ENCODE measurements at regions not wholly inside any gene's neighbourhood (a gene's known extent, or its start where the extent isn't known, plus 50 kb on each side); places are given as distances from the start of the nearest gene placed in this dataset.

GRCh38 chr4:156547891-156548290 lies 423.7 kb downstream of the PDGFC start:
- no peak for DNase-seq
- Mint-ChIP-seq H3K4me3 (no peak overlapping the region), H3K9me3 (peaks cover 4% of the 10 kb centered on the region), H3K36me3 (ENCODE audit: low read depth) (no peaks in the 10 kb centered on the region), H3K4me1 (ENCODE audit: low read depth) (no peaks in the 10 kb centered on the region), H3K27ac (no peak overlapping the region), H3K27me3 (no peaks in the 10 kb centered on the region)
- intact Hi-C loops (cut with micrococcal nuclease): no loop called here
- TF ChIP-seq, protein P1, sequence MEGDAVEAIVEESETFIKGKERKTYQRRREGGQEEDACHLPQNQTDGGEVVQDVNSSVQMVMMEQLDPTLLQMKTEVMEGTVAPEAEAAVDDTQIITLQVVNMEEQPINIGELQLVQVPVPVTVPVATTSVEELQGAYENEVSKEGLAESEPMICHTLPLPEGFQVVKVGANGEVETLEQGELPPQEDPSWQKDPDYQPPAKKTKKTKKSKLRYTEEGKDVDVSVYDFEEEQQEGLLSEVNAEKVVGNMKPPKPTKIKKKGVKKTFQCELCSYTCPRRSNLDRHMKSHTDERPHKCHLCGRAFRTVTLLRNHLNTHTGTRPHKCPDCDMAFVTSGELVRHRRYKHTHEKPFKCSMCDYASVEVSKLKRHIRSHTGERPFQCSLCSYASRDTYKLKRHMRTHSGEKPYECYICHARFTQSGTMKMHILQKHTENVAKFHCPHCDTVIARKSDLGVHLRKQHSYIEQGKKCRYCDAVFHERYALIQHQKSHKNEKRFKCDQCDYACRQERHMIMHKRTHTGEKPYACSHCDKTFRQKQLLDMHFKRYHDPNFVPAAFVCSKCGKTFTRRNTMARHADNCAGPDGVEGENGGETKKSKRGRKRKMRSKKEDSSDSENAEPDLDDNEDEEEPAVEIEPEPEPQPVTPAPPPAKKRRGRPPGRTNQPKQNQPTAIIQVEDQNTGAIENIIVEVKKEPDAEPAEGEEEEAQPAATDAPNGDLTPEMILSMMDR (IDR thresholded peaks at IDR 0.05): no peak
- no peak for ATAC-seq
- CTCF ChIA-PET: no interaction called here
- POLR2A ChIA-PET: no interaction called here

- Mint-ChIP-seq H3K36me3 (ENCODE audit: low read depth) (no peaks in the 10 kb centered on the region), H3K4me1 (ENCODE audit: low read depth) (no peaks in the 10 kb centered on the region), H3K27ac (no peak overlapping the region), H3K27me3 (no peaks in the 10 kb centered on the region), H3K4me3 (no peak overlapping the region), H3K9me3 (peaks cover 7% of the 10 kb centered on the region)
- ChIA-PET POLR2A (no interaction called here), CTCF (no interaction called here)
- intact Hi-C loops (cut with micrococcal nuclease): no loop called here
- TF ChIP-seq, protein P1 (IDR thresholded peaks at IDR 0.05): no peak
- no peak for DNase-seq
- no peak for ATAC-seq
These were observed 424.2 kb downstream of the PDGFC start for GRCh38 chr4:156547439-156547838.

GRCh38 chr4:156545003-156545785 lies 426.4 kb downstream of the PDGFC start:
- no peaks in the 10 kb centered on the region for H3K27me3 Mint-ChIP-seq

DNA sequence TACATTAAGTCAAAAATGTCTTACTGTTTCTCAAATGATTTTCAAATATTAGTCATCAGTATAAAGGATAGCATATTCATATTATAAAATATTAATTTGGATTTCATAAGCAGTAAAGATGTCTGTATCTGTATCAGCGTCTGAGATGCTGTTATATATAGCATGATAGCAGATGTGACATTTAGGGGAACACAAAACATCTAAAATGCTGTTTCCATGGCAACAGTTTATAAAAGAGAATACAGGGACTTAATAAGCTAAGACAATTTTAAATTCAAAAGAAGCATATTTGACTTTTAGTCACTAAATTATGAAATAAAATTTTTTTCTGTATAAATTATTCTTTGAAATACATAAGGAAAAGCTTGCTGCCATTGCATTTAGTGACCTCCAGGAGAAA lies 432.2 kb downstream of the PDGFC start:
- DNase-seq (no peak), ATAC-seq (no peak)
- Mint-ChIP-seq H3K4me3 (no peak overlapping the region), H3K27ac (no peak overlapping the region), H3K27me3 (no peaks in the 10 kb centered on the region), H3K9me3 (peaks cover 3% of the 10 kb centered on the region), H3K4me1 (ENCODE audit: low read depth) (no peaks in the 10 kb centered on the region), H3K36me3 (ENCODE audit: low read depth) (no peaks in the 10 kb centered on the region)
- CTCF ChIA-PET: no interaction called here
- intact Hi-C loops (cut with micrococcal nuclease): no loop called here
- TF ChIP-seq, protein P1 (IDR thresholded peaks at IDR 0.05): no peak
- POLR2A ChIA-PET: no interaction called here

More at GRCh38 chr4:156545003-156545785, 426.4 kb downstream of the PDGFC start:
- DNase-seq: no peak
- no peaks in the 10 kb centered on the region for H3K36me3 Mint-ChIP-seq (ENCODE audit: low read depth)
- TF ChIP-seq, protein P1 (IDR thresholded peaks at IDR 0.05): no peak
- no peak for ATAC-seq
- no peak overlapping the region for H3K27ac Mint-ChIP-seq
- H3K4me1 Mint-ChIP-seq (ENCODE audit: low read depth): no peaks in the 10 kb centered on the region
- ChIA-PET CTCF (no interaction called here), POLR2A (no interaction called here)
- no peak overlapping the region for H3K4me3 Mint-ChIP-seq
- H3K9me3 Mint-ChIP-seq: peaks cover 3% of the 10 kb centered on the region
- intact Hi-C loops (cut with micrococcal nuclease): no loop called here

DNA sequence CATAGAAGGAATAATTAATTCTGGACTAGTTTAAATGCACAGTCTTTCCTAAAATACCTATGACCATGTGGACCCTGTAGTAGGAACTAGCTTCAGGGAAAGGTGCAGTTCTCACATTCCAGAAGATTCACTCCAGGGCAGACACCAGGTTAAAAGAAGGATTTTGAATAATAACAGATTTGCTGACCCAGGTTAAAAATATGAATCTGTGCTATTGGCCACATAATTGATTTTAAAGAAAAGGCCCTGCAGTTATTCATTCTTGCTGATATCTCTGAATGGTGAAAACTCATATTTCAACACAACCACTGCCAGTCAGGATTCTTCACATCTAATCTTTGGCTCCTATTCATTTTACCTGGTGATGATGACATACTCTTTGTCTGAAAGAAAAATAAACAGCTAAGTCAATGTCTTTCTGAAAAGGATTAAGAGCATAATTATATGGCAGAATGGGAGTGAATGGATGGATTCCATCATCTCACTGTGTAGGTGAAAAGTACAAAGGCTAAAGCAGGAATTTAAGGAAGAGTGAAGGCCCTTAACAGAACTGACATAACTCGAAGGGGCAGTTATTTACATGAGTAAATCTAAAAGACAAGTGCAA lies 432.8 kb downstream of the PDGFC start:
- POLR2A ChIA-PET: no interaction called here
- Mint-ChIP-seq H3K27ac (no peak overlapping the region), H3K4me1 (ENCODE audit: low read depth) (no peaks in the 10 kb centered on the region), H3K4me3 (no peak overlapping the region), H3K36me3 (ENCODE audit: low read depth) (no peaks in the 10 kb centered on the region), H3K27me3 (no peaks in the 10 kb centered on the region), H3K9me3 (peaks cover 3% of the 10 kb centered on the region)
- ATAC-seq: no peak
- DNase-seq: no peak
- TF ChIP-seq, protein P1 (IDR thresholded peaks at IDR 0.05): no peak
- intact Hi-C loops (cut with micrococcal nuclease): no loop called here
- CTCF ChIA-PET: no interaction called here

Measured in activated CD8-positive, alpha-beta T cell treated with anti-CD3 and anti-CD28 coated beads for 36 hours (primary cell).